ENCODE measurements at regions not wholly inside any gene's neighbourhood (a gene's known extent, or its start where the extent isn't known, plus 50 kb on each side); places are given as distances from the start of the nearest gene placed in this dataset.

- no peak for DNase-seq (ENCODE audit: low read depth in 1 of 2, low spot score in 1 of 2)
- no peak for TF ChIP-seq JUND (IDR thresholded peaks at IDR 0.05; ENCODE audit: low read depth)
- in situ Hi-C loops (cut with HindIII; ENCODE audit: low pct_unique_long_range_greater_than_20kb, low sequenced_read_pairs), result no loop called here
Observed at GRCh38 chr2:58514252-58514651, 273.1 kb upstream of the FANCL start.

- TF ChIP-seq JUND (IDR thresholded peaks at IDR 0.05; ENCODE audit: low read depth), result no peak
- no peak for DNase-seq (ENCODE audit: low read depth in 1 of 2, low spot score in 1 of 2)
- in situ Hi-C loops (cut with HindIII; ENCODE audit: low pct_unique_long_range_greater_than_20kb, low sequenced_read_pairs), result no loop called here
Observed at GRCh38 chr2:58512878-58513277, 271.8 kb upstream of the FANCL start.

- in situ Hi-C loops (cut with HindIII; ENCODE audit: low pct_unique_long_range_greater_than_20kb, low sequenced_read_pairs), result no loop called here
- no peak for DNase-seq (ENCODE audit: low read depth in 1 of 2, low spot score in 1 of 2)
- TF ChIP-seq JUND (IDR thresholded peaks at IDR 0.05; ENCODE audit: low read depth), result no peak
Observed at GRCh38 chr2:58508006-58508405, 266.9 kb upstream of the FANCL start.

GRCh38 chr2:58503918-58504317 lies 262.8 kb upstream of the FANCL start:
- TF ChIP-seq JUND (IDR thresholded peaks at IDR 0.05; ENCODE audit: low read depth), result no peak
- in situ Hi-C loops (cut with HindIII; ENCODE audit: low pct_unique_long_range_greater_than_20kb, low sequenced_read_pairs), result no loop called here
- DNase-seq (ENCODE audit: low read depth in 1 of 2, low spot score in 1 of 2), result no peak

- in situ Hi-C loops (cut with HindIII; ENCODE audit: low pct_unique_long_range_greater_than_20kb, low sequenced_read_pairs), result no loop called here
- no peak for DNase-seq (ENCODE audit: low read depth in 1 of 2, low spot score in 1 of 2)
- no peak for TF ChIP-seq JUND (IDR thresholded peaks at IDR 0.05; ENCODE audit: low read depth)
Observed at GRCh38 chr2:58502931-58503330, 261.8 kb upstream of the FANCL start.

- no peak for TF ChIP-seq JUND (IDR thresholded peaks at IDR 0.05; ENCODE audit: low read depth)
- in situ Hi-C loops (cut with HindIII; ENCODE audit: low pct_unique_long_range_greater_than_20kb, low sequenced_read_pairs), result no loop called here
- no peak for DNase-seq (ENCODE audit: low read depth in 1 of 2, low spot score in 1 of 2)
Observed at GRCh38 chr2:58501371-58502160, 260.4 kb upstream of the FANCL start.

- DNase-seq (ENCODE audit: low read depth in 1 of 2, low spot score in 1 of 2), result no peak
- TF ChIP-seq JUND (IDR thresholded peaks at IDR 0.05; ENCODE audit: low read depth), result no peak
- in situ Hi-C loops (cut with HindIII; ENCODE audit: low pct_unique_long_range_greater_than_20kb, low sequenced_read_pairs), result no loop called here
Observed at GRCh38 chr2:58497168-58497567, 256.0 kb upstream of the FANCL start.

GRCh38 chr2:58495806-58496205 lies 254.7 kb upstream of the FANCL start:
- no peak for DNase-seq (ENCODE audit: low read depth in 1 of 2, low spot score in 1 of 2)
- in situ Hi-C loops (cut with HindIII; ENCODE audit: low pct_unique_long_range_greater_than_20kb, low sequenced_read_pairs), result no loop called here

GRCh38 chr2:58494071-58494501 lies 253.0 kb upstream of the FANCL start:
- in situ Hi-C loops (cut with HindIII; ENCODE audit: low pct_unique_long_range_greater_than_20kb, low sequenced_read_pairs), result no loop called here
- TF ChIP-seq JUND (IDR thresholded peaks at IDR 0.05; ENCODE audit: low read depth), result no peak

More at GRCh38 chr2:58495806-58496205, 254.7 kb upstream of the FANCL start:
- no peak for TF ChIP-seq JUND (IDR thresholded peaks at IDR 0.05; ENCODE audit: low read depth)

GRCh38 chr2:58484629-58485028 lies 243.5 kb upstream of the FANCL start:
- in situ Hi-C loops (cut with HindIII; ENCODE audit: low pct_unique_long_range_greater_than_20kb, low sequenced_read_pairs), result no loop called here
- DNase-seq (ENCODE audit: low read depth in 1 of 2, low spot score in 1 of 2), result no peak
- TF ChIP-seq JUND (IDR thresholded peaks at IDR 0.05; ENCODE audit: low read depth), result no peak

More at GRCh38 chr2:58494071-58494501, 253.0 kb upstream of the FANCL start:
- DNase-seq (ENCODE audit: low read depth in 1 of 2, low spot score in 1 of 2), result no peak

GRCh38 chr2:58484221-58484620 lies 243.1 kb upstream of the FANCL start:
- DNase-seq (ENCODE audit: low read depth in 1 of 2, low spot score in 1 of 2), result no peak
- in situ Hi-C loops (cut with HindIII; ENCODE audit: low pct_unique_long_range_greater_than_20kb, low sequenced_read_pairs), result no loop called here
- no peak for TF ChIP-seq JUND (IDR thresholded peaks at IDR 0.05; ENCODE audit: low read depth)

GRCh38 chr2:58483307-58483706 lies 242.2 kb upstream of the FANCL start:
- in situ Hi-C loops (cut with HindIII; ENCODE audit: low pct_unique_long_range_greater_than_20kb, low sequenced_read_pairs), result no loop called here
- TF ChIP-seq JUND (IDR thresholded peaks at IDR 0.05; ENCODE audit: low read depth), result no peak
- DNase-seq (ENCODE audit: low read depth in 1 of 2, low spot score in 1 of 2), result no peak

- in situ Hi-C loops (cut with HindIII; ENCODE audit: low pct_unique_long_range_greater_than_20kb, low sequenced_read_pairs), result no loop called here
- no peak for TF ChIP-seq JUND (IDR thresholded peaks at IDR 0.05; ENCODE audit: low read depth)
- no peak for DNase-seq (ENCODE audit: low read depth in 1 of 2, low spot score in 1 of 2)
Observed at GRCh38 chr2:58481670-58482069, 240.5 kb upstream of the FANCL start.

GRCh38 chr2:58480141-58480540 lies 239.0 kb upstream of the FANCL start:
- peak in 1 of 2 experiments; percentile 55 for DNase-seq (ENCODE audit: low read depth in 1 of 2, low spot score in 1 of 2)
- in situ Hi-C loops (cut with HindIII; ENCODE audit: low pct_unique_long_range_greater_than_20kb, low sequenced_read_pairs), result no loop called here
- TF ChIP-seq JUND (IDR thresholded peaks at IDR 0.05; ENCODE audit: low read depth), result no peak
